GM18907 (cell line): ENCODE measurements at regions not wholly inside any gene's neighbourhood (a gene's known extent, or its start where the extent isn't known, plus 50 kb on each side); places are given as distances from the start of the nearest gene placed in this dataset.

Experiments
- ATAC-seq: cut with Tn5 transposase; IDR thresholded peaks from one replicate; pipeline ENCODE4 v1.9.1; 2021; ENCODE audit warnings: mild to moderate bottlenecking, moderate library complexity; ENCODE audit not compliant: unreplicated experiment

DNA sequence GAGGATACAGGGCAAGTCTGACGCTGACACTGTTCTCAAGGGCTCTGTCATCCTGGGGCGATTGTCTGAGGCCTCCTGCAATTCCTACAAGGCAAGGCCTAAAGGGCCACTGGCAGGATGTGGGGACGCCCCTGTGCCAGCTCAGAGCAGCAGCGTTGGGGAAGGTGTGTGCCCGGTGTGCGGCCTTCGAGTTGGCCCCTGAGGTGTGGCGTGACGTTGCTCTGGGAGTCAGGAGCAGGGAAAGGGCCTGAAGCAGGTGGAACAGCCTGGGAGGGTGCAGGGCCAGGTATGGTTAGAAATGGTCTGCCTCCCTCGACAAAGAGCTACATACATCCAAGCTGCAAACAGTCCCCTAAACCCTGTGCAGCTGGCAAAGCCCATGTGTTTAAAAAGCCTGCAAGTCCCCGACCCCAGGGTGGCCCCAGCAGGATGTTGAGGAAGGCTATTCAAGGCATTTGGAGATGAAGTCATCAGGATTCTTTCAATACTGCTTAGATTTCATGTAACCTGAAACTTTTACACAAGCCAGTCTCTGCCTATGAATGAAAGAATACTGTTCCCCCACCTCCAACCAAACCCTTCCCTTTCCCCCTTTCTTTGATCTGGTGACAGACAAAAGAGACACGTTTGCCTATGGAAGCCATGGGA is 142.5 kb upstream of the TNS3 start:
- ATAC-seq: no peak

- ATAC-seq: no peak
These were observed 140.2 kb upstream of the TNS3 start for GRCh38 chr7:47722126-47722525.

DNA sequence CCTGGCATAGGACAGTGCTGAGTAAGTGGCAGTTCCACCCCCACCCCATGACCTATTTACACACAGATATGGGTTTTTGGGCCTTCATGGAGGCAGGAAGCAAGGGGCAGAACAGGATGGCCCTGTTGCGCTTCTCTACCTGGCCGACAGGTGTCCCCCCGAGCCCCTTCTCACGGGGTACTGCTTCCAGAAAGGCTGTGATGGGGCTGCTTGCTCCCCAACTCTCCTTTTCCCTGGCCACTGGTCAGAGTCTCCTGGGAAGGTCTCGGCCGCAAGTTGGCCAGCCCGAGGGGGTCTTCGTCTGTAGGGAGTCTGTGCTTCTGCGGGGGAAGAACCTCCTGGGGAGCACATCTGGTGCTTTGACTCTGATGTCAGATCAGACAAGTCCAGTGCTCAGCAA is 139.8 kb upstream of the TNS3 start:
- no peak for ATAC-seq

DNA sequence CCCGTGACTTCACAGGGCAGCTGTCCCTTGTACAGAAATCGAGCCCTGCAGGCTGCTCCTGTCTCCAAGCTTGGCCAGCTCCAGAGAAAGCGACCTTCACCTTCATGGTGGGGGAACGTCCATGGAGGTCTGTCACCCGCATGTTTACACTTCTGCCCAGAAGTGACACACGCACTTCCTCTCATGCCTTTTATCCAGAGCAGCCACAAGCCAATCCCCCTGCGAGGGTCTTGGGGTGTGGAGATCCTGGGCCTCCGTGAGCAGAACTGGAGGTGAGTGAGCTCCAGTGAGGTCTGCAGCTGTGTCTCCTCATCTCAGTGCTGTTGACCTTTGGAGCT is 139.0 kb upstream of the TNS3 start:
- ATAC-seq: no peak

DNA sequence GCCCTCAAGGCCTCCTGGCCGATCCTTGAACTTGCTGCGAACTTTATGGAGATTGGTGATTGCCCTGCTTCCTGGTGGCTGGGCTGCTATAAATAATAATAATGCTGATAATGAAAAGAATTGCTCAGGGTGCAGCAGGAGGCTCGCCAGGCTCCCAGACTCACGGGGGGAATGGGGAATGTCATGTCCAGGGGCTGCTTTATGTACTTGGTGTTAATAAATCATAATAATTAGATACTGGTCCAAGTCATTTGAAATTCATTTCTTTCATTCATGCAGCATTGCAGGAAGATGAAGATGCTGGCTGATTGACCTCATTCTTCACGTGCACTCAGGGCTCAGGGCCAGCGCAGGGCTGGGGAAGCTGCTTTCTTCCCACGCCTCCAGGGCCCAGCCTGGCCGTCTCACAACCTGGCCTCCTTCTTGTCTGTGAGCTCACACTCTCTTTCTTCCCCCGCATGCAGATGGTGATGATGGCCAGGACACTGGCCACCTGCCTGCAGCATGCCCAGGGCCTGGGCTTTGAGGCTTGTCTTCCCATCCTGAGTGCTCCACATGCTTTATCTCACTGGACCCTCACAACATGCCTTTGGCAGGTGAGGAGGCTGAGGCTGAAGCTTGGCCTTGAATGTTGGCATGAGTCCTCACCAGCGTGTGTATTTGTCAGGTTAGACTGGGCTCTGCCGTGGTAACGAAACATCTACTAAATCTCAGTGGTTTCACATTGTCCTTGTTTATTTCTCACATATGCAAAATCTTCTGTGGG is 138.4 kb upstream of the TNS3 start:
- peak; percentile 68 for ATAC-seq

DNA sequence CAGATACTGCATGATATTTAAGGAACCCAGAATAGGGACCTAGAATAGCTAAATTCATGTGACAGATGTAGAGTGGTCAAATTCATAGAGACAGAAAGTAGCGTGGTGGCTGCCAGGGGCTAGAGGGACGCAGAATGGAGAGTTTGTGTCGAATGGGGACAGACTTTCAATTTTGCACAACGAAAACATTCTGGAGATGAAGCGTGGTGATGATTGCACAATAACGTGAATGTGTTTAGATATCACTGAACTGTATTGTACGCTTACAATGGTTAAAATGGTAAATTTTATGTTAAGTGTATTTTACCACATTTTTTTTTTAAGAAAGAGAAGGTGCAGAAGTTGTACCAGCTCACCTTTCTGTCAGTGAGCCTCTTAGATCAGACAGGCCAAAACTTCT is 137.8 kb upstream of the TNS3 start:
- ATAC-seq: no peak

DNA sequence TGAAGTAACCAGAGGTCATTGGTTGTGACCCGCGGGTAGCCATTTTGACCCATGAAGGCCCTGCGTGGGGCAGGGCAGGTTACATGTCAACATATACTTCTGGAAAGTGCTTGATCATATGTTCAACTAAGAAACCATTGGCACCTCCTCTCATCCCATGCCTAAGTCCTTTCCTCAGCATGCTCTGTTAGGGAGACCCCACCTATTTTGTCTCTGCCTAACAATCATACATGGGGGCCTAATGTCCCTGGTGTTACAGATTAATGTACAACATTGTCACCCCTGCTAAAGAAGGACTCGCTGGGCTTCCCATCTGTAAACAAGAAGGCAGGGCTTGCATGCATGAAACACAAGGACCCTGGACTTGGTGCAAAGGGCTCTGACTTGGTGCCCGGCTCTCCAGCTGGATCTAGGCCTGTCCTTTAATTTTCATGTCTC is 133.7 kb upstream of the TNS3 start:
- ATAC-seq: no peak

GRCh38 chr7:47714669-47715607 is 133.0 kb upstream of the TNS3 start:
- ATAC-seq: peak; percentile 97

GRCh38 chr7:47713595-47713994 is 131.7 kb upstream of the TNS3 start:
- no peak for ATAC-seq

- no peak for ATAC-seq
These were observed 130.5 kb upstream of the TNS3 start for GRCh38 chr7:47712416-47712815.

DNA sequence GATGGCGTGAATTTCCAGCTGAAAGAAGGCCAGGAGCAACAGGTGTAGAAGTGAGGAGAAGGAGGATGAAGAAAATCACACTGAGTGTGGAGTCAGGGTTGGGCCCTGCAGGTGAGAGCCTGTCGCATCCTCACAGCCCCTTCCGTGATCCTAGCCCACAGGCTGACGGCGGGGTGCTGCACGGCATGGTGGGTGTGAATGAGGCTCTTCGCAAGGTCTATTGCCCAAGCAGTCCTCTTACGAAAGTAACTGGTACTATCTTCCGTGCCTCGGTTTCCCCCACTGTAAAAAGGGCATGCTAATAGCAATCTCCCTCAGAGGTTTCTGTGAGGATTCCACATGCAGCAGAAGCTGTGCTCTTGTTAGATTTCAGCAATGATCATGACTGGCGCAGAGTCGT is 129.9 kb upstream of the TNS3 start:
- no peak for ATAC-seq

GRCh38 chr7:47710201-47710935 is 128.5 kb upstream of the TNS3 start:
- no peak for ATAC-seq

DNA sequence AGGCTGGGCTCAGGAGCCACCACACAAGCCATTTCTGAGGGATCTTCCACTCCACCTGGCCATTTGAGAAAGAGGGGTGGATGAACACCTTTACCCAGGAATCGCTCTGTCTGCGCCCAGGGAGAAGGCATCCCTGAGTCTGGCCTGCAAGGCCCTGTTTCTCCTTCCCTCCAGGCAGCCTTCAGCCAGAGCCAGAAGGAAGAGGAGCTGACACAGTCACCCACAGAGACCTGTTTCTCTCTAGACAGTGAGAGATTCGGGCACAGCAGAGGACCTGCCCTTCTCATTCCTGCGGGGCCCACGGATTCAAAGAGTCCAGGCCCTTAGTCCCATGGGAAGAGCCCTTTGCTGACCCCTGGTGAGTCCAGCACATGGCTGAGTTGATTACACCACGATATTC is 127.5 kb upstream of the TNS3 start:
- ATAC-seq: no peak

- ATAC-seq: no peak
These were observed 127.1 kb upstream of the TNS3 start for GRCh38 chr7:47709051-47709450.

- ATAC-seq: no peak
These were observed 125.7 kb upstream of the TNS3 start for GRCh38 chr7:47707583-47707982.

DNA sequence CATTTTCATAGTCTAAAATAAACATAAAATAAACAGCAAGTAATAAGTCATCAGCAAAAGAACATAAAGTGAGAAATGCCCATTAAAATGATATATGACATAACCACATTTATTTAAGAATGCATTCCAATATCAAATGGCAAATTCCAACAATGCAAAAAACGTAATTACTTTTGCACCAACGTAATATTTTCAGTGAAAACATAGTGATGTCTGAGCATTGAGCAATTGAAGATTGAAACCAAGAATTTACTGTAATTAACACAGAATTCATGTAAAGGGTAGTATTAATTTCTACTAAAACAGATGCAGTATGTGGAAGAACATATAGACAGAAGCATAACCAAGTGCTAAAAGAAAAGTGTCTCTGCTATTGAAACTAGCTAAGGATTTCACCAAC is 123.0 kb upstream of the TNS3 start:
- no peak for ATAC-seq

DNA sequence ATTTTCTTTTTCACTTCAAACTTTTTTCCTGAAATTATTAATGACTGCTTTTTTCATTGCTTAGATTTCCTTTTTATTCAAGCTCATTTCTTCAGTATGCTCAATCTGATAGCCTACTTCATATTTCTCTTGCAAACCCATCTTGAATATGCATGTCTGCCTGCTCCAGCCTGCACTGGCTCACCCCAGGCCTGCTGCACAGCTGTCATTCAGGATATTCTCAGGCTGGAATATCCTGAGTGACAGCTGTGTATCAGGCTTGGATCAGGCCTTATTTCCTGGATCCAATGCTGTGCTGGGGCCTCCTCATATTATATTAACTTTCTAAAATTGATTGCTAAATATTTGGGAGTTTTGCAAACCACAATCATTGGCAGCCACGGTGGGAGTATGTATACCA is 120.2 kb upstream of the TNS3 start:
- no peak for ATAC-seq

- ATAC-seq: no peak
These were observed 116.5 kb upstream of the TNS3 start for GRCh38 chr7:47698386-47698785.

- no peak for ATAC-seq
These were observed 115.6 kb upstream of the TNS3 start for GRCh38 chr7:47697543-47697942.

- ATAC-seq: no peak
These were observed 114.3 kb upstream of the TNS3 start for GRCh38 chr7:47696152-47696710.

- ATAC-seq: no peak
These were observed 111.3 kb upstream of the TNS3 start for GRCh38 chr7:47693216-47693615.
